BJ (cell line): ENCODE measurements at regions not wholly inside any gene's neighbourhood (a gene's known extent, or its start where the extent isn't known, plus 50 kb on each side); places are given as distances from the start of the nearest gene placed in this dataset.
"Not testable (repeated sequence)": the region's sequence is repeated elsewhere in the genome, so short reads cannot be mapped to it uniquely, and the experiment has no call there.

Source experiments
- CTCF ChIA-PET: fragments of 350-600 bp; formaldehyde crosslinking; extraction: SDS; loops from one replicate; lab custom pipeline; 2021; ENCODE audit warnings: antibody characterized with exemption, inconsistent platforms; lab: Yijun Ruan, JAX
- POLR2A ChIA-PET: fragments of 300-600 bp; sonication (Branson Sonifier 250); formaldehyde crosslinking; extraction: SDS; loops from one replicate; lab custom pipeline; 2021; ENCODE audit warnings: antibody characterized with exemption; lab: Charles Lee
- DNase-seq: peaks from one replicate; pipeline ENCODE4 v3.0.0-alpha.2; 2011; ENCODE audit warnings: low read depth
- H3K27me3 ChIP-seq: 2 replicates; pipeline ENCODE4 v1.6.0; 2011; ENCODE audit warnings: low read length; ENCODE audit not compliant: control insufficient read depth, insufficient read depth
- H3K36me3 ChIP-seq: 2 replicates; pipeline ENCODE4 v1.5.1; 2011; ENCODE audit warnings: low read length; ENCODE audit not compliant: control insufficient read depth, insufficient read depth
- H3K4me3 ChIP-seq: 2 replicates; pipeline ENCODE4 v1.5.1; 2011; ENCODE audit warnings: low read depth, mild to moderate bottlenecking, control low read depth, low read length
- TF ChIP-seq, protein P1 (sequence below): IDR thresholded peaks from 2 replicates; pipeline ENCODE4 v1.5.1; 2011; ENCODE audit warnings: low read depth, mild to moderate bottlenecking, control low read depth, inconsistent platforms, low read length, moderate library complexity; ENCODE audit not compliant: insufficient read depth

DNA sequence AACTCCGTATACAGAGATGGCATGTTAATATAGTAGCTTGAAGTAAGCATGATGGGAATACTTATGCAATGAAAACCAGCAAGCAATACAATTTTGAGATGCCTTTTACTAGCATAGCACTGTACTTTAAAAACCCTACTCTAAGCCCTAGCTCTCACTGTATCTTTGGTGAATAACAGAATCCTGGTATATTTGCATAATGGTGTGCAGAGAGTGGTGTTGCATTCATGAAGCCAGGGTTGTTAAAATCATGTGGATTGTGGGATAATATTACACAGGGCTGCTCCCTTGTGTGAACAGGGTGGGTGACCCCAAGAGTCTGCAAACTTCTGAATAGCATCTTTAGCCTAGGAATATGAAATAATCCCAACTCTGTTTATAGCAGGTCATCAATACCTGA lies 105.2 kb upstream of the BMP2 start:
- H3K4me3 ChIP-seq = no peak overlapping the region
- DNase-seq = no peak
- ChIA-PET CTCF (no interaction called here), POLR2A (no interaction called here)
- no peaks in the 10 kb centered on the region for H3K27me3 ChIP-seq
- no peaks in the 10 kb centered on the region for H3K36me3 ChIP-seq
- TF ChIP-seq, protein P1, sequence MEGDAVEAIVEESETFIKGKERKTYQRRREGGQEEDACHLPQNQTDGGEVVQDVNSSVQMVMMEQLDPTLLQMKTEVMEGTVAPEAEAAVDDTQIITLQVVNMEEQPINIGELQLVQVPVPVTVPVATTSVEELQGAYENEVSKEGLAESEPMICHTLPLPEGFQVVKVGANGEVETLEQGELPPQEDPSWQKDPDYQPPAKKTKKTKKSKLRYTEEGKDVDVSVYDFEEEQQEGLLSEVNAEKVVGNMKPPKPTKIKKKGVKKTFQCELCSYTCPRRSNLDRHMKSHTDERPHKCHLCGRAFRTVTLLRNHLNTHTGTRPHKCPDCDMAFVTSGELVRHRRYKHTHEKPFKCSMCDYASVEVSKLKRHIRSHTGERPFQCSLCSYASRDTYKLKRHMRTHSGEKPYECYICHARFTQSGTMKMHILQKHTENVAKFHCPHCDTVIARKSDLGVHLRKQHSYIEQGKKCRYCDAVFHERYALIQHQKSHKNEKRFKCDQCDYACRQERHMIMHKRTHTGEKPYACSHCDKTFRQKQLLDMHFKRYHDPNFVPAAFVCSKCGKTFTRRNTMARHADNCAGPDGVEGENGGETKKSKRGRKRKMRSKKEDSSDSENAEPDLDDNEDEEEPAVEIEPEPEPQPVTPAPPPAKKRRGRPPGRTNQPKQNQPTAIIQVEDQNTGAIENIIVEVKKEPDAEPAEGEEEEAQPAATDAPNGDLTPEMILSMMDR = no peak

DNA sequence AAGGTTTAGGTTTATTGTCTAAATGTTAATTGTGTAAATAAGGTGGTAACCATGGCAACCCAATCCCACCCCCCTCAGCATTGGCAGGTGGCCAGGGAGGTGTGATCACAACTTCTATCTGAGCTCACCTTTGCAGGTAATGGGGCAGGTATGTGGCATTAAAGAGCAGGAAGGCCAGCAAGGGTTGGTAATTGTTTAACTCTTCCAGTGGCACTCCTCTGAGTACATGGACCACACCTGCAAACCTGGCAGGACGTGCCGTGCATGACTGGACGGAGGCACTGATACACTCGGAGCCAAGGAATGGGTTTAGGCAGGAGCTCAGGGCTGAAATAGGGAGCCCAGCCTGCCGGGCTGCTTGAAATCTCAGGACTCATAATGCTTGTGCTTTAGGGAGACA lies 107.0 kb upstream of the BMP2 start:
- H3K4me3 ChIP-seq = no peak overlapping the region
- H3K36me3 ChIP-seq = no peaks in the 10 kb centered on the region
- CTCF ChIA-PET = interaction anchor here (1.0 to 1.1 kb wide), 3 partner anchors 12 to 24 kb away, joined by 3 read pairs; no protein-coding TSS in a partner anchor
- H3K27me3 ChIP-seq = no peaks in the 10 kb centered on the region
- no peak for DNase-seq
- TF ChIP-seq, protein P1 = no peak
- POLR2A ChIA-PET = no interaction called here

DNA sequence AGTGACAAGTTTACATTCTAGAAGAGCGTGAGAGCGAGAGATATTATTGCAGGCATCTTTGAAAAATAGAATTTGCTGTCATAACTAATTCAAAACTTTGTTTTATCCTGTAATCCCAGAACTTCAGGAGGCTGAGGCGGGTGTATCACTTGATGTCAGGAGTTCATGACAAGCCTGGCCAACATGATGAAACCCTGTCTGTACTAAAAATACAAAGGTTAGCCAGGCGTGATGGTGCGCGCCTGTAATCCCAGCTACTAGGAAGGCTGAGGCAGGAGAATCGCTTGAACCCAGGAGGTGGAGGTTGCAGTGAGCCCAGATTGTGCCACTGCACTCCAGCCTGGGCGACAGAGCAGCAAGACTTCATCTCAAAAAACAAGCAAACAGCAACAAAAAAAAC lies 108.6 kb upstream of the BMP2 start:
- CTCF ChIA-PET, DNase-seq, POLR2A ChIA-PET: not testable (repeated sequence)

DNA sequence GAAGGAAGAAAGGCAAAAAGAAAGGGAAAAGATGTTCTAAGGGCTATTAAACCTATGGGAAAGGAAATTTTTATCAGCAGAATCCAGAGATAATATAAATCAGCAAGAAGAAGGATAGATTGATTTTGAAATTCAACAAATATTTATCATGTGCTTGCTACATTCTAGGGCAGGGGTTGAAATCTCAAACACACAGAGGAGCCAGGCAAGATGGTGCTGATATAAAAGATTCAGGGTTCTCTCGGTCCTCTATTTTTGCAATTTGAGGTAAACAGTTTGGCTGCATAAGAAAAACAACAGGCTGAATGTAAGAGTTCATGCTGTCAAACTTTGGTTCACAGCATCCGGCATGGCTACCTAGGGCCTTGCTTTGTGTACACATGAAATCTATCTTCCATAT lies 109.6 kb upstream of the BMP2 start:
- TF ChIP-seq, protein P1 = no peak
- Histone ChIP-seq H3K4me3 (no peak overlapping the region), H3K27me3 (no peaks in the 10 kb centered on the region), H3K36me3 (no peaks in the 10 kb centered on the region)
- POLR2A ChIA-PET = no interaction called here
- CTCF ChIA-PET = no interaction called here
- DNase-seq = no peak

More for the DNA sequence above, 108.6 kb upstream of the BMP2 start:
- not testable (repeated sequence) for H3K36me3 ChIP-seq, H3K27me3 ChIP-seq, H3K4me3 ChIP-seq

DNA sequence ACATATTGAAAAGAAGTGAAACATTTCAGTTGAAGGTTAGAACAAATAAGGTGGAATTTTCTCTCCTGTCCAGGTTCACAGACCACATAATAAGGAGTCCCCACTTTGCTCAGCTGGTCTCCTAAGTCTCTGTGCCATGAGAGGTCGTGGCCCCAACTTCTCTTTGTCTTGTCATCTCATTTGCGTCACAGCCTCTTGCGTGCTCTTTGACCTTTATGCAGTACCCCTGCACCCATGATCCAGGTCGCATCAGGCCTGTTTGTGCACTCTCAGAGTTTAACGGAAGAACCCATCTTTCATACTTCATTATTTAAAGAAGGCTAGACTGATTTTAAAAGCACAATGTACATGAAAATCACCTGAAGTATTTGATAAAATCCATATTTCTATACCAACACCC lies 110.4 kb upstream of the BMP2 start:
- H3K36me3 ChIP-seq = no peaks in the 10 kb centered on the region
- no peaks in the 10 kb centered on the region for H3K27me3 ChIP-seq
- no peak for DNase-seq
- POLR2A ChIA-PET = no interaction called here
- H3K4me3 ChIP-seq = no peak overlapping the region
- CTCF ChIA-PET = no interaction called here
- TF ChIP-seq, protein P1 = no peak

DNA sequence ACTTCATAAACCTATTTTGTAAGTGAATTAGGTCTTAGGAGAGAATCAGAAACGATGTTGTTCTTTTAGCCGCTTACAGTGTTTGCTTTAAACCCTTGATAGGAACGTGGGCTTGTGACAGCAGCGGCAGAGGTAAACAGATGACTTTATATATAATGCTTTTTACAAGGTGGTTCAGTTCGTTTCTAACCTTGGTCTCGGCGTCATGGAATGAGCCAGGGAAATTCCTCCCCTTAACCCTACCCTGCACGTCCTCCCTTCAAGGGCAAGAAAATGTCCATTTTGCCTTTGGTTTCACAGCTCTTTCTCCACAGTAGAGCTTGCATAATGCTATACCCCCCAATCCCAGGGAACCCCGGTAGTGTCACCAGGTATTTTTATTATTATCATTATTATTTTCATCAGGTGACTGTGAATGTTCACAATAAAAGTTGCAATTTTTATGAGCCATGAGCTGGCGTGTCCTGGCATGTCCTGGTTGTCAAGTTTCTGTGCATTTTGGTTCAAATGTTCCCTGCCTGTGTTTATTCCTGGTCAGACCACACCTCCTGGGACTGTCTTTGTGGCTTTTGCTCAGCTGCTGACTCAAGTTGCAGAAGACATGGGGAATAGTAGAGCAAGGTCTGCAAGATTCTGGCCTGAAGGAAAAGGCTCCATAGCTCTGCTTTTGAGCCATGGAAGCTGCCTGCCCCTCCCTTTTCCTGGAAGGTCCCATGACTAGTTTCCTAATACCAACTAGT lies 112.8 kb upstream of the BMP2 start:
- Histone ChIP-seq H3K27me3 (no peaks in the 10 kb centered on the region), H3K4me3 (no peak overlapping the region), H3K36me3 (no peaks in the 10 kb centered on the region)
- DNase-seq = no peak
- POLR2A ChIA-PET = no interaction called here
- CTCF ChIA-PET = interaction anchor here (0.6 to 0.7 kb wide), 2 partner anchors 18 to 721 kb away, joined by 3 read pairs; no protein-coding TSS in a partner anchor
- TF ChIP-seq, protein P1 = no peak
